Loucy (cell line): ENCODE measurements at regions not wholly inside any gene's neighbourhood (a gene's known extent, or its start where the extent isn't known, plus 50 kb on each side); places are given as distances from the start of the nearest gene placed in this dataset.

Source experiments
- H2AFZ ChIP-seq: fragments of 200-600 bp; sonication (generic); 2 replicates; pipeline ENCODE4 v1.6.0; 2016; ENCODE audit warnings: antibody characterized with exemption, mild to moderate bottlenecking, low read length, moderate library complexity
- H3F3A ChIP-seq: fragments of 200-600 bp; 2 replicates; pipeline ENCODE4 v1.6.0; 2016; ENCODE audit warnings: antibody characterized with exemption, low read depth, mild to moderate bottlenecking
- H3K27me3 ChIP-seq: fragments of 200-600 bp; sonication (generic); 2 replicates; pipeline ENCODE4 v1.6.1; 2014; ENCODE audit warnings: low read length, mild to moderate bottlenecking; ENCODE audit not compliant: insufficient read depth, poor library complexity, severe bottlenecking
- H3K36me3 ChIP-seq: fragments of 200-600 bp; sonication (generic); 2 replicates; pipeline ENCODE4 v1.6.1; 2016; ENCODE audit warnings: low read length; ENCODE audit not compliant: insufficient read depth
- H3K4me1 ChIP-seq: fragments of 200-600 bp; sonication (generic); 2 replicates; pipeline ENCODE4 v1.5.1; 2014; ENCODE audit warnings: low read length, mild to moderate bottlenecking; ENCODE audit not compliant: insufficient read depth, poor library complexity, severe bottlenecking
- H3K4me2 ChIP-seq: fragments of 200-600 bp; sonication (generic); 2 replicates; pipeline ENCODE4 v1.6.0; 2014; ENCODE audit warnings: antibody characterized with exemption, low read length, low read depth, mild to moderate bottlenecking; ENCODE audit not compliant: poor library complexity, severe bottlenecking
- H3K4me3 ChIP-seq: fragments of 200-600 bp; sonication (generic); 2 replicates; pipeline ENCODE4 v1.5.1; 2014; ENCODE audit warnings: low read length, mild to moderate bottlenecking, mixed read lengths; ENCODE audit not compliant: poor library complexity, severe bottlenecking
- H3K79me2 ChIP-seq: fragments of 200-600 bp; sonication (generic); 2 replicates; pipeline ENCODE4 v1.6.1; 2014; ENCODE audit warnings: low read length; ENCODE audit not compliant: insufficient read depth
- H3K9ac ChIP-seq: fragments of 200-600 bp; sonication (generic); 2 replicates; pipeline ENCODE4 v1.6.0; 2014; ENCODE audit warnings: mild to moderate bottlenecking, low read depth, low read length, moderate library complexity; ENCODE audit not compliant: poor library complexity, severe bottlenecking
- H3K9me2 ChIP-seq: fragments of 200-600 bp; sonication (generic); replicated peaks from 2 replicates; pipeline ENCODE4 v1.6.1; 2016; ENCODE audit warnings: low read depth, low read length, mixed read lengths
- H3K9me3 ChIP-seq: fragments of 200-600 bp; sonication (generic); 2 replicates; pipeline ENCODE4 v1.6.1; 2014; ENCODE audit warnings: mild to moderate bottlenecking, antibody characterized with exemption, low read length, low read depth; ENCODE audit not compliant: insufficient read depth
- H4K20me1 ChIP-seq: fragments of 200-600 bp; sonication (generic); 2 replicates; pipeline ENCODE4 v1.6.0; 2014; ENCODE audit warnings: antibody characterized with exemption, low read length, mild to moderate bottlenecking; ENCODE audit not compliant: insufficient read depth, poor library complexity, severe bottlenecking
- CTCF ChIP-seq: fragments of 200-600 bp; sonication (generic); conservative IDR thresholded peaks from 2 replicates; pipeline ENCODE4 v1.5.1; 2014; ENCODE audit warnings: mild to moderate bottlenecking, antibody characterized with exemption, low read length
- EZH2phosphoT487 ChIP-seq: fragments of 200-600 bp; IDR thresholded peaks from 2 replicates; pipeline ENCODE4 v1.6.1; 2018; ENCODE audit warnings: antibody characterized with exemption, mild to moderate bottlenecking, moderate library complexity, borderline replicate concordance

- Histone ChIP-seq H3K4me2 (no peak overlapping the region), H4K20me1 (no peaks in the 10 kb centered on the region), H3K79me2 (no peaks in the 10 kb centered on the region), H3K4me1 (no peaks in the 10 kb centered on the region), H3K4me3 (no peak overlapping the region), H2AFZ (no peak overlapping the region), H3K36me3 (no peaks in the 10 kb centered on the region), H3K27me3 (no peaks in the 10 kb centered on the region), H3K9me2 (no peaks in the 10 kb centered on the region), H3K9ac (no peak overlapping the region), H3K9me3 (peaks cover 17% of the 10 kb centered on the region; the same call in 1 of the 2 replicates), H3F3A (no peaks in the 10 kb centered on the region)
- TF ChIP-seq EZH2phosphoT487 = no peak
- TF ChIP-seq CTCF = no peak
Measured at GRCh38 chr18:78904179-78904531, 75.5 kb upstream of the SALL3 start.

GRCh38 chr18:78905334-78905733, 74.3 kb upstream of the SALL3 start:
- no peak overlapping the region for H3K4me2 ChIP-seq
- H3K27me3 ChIP-seq = no peaks in the 10 kb centered on the region
- no peak for TF ChIP-seq EZH2phosphoT487
- TF ChIP-seq CTCF = no peak
- no peaks in the 10 kb centered on the region for H3F3A ChIP-seq
- H3K9me2 ChIP-seq = no peaks in the 10 kb centered on the region
- H4K20me1 ChIP-seq = no peaks in the 10 kb centered on the region
- H3K4me3 ChIP-seq = no peak overlapping the region
- H3K9me3 ChIP-seq = peaks cover 13% of the 10 kb centered on the region; the same call in 1 of the 2 replicates
- H3K9ac ChIP-seq = no peak overlapping the region
- no peak overlapping the region for H2AFZ ChIP-seq
- H3K36me3 ChIP-seq = no peaks in the 10 kb centered on the region
- H3K4me1 ChIP-seq = no peaks in the 10 kb centered on the region
- H3K79me2 ChIP-seq = no peaks in the 10 kb centered on the region

GRCh38 chr18:78906066-78906465, 73.6 kb upstream of the SALL3 start:
- Histone ChIP-seq H3K36me3 (no peaks in the 10 kb centered on the region), H3K27me3 (no peaks in the 10 kb centered on the region), H3K4me2 (no peak overlapping the region), H4K20me1 (no peaks in the 10 kb centered on the region), H2AFZ (no peak overlapping the region), H3K79me2 (no peaks in the 10 kb centered on the region), H3F3A (no peaks in the 10 kb centered on the region), H3K4me3 (no peak overlapping the region), H3K9me3 (peaks cover 12% of the 10 kb centered on the region; the same call in 1 of the 2 replicates), H3K9ac (no peak overlapping the region), H3K9me2 (no peaks in the 10 kb centered on the region), H3K4me1 (no peaks in the 10 kb centered on the region)
- TF ChIP-seq CTCF (no peak), EZH2phosphoT487 (no peak)
